Ishikawa (cell line): ENCODE measurements at regions not wholly inside any gene's neighbourhood (a gene's known extent, or its start where the extent isn't known, plus 50 kb on each side); places are given as distances from the start of the nearest gene placed in this dataset.

Experiments
- CEBPB ChIP-seq: IDR thresholded peaks from 2 replicates; pipeline ENCODE4 v1.6.1; 2012
- CREB1 ChIP-seq: IDR thresholded peaks from 2 replicates; pipeline ENCODE4 v1.6.1; 2012; ENCODE audit warnings: low read depth
- EGR1 ChIP-seq: IDR thresholded peaks from 2 replicates; pipeline ENCODE4 v1.6.1; 2012
- EP300 ChIP-seq: IDR thresholded peaks from 2 replicates; pipeline ENCODE4 v1.6.1; 2012; ENCODE audit warnings: borderline replicate concordance
- FOXM1 ChIP-seq: IDR thresholded peaks from 2 replicates; pipeline ENCODE4 v1.6.1; 2012; ENCODE audit warnings: low read depth, borderline replicate concordance
- NFIC ChIP-seq: IDR thresholded peaks from 2 replicates; pipeline ENCODE4 v1.6.1; 2012
- RAD21 ChIP-seq: IDR thresholded peaks from 2 replicates; pipeline ENCODE4 v1.6.1; 2012; ENCODE audit warnings: low read depth
- REST ChIP-seq: IDR thresholded peaks from 2 replicates; pipeline ENCODE4 v1.6.1; 2012; ENCODE audit warnings: low read depth, mild to moderate bottlenecking
- TAF1 ChIP-seq: IDR thresholded peaks from 2 replicates; pipeline ENCODE4 v1.6.1; 2012; ENCODE audit warnings: low read depth, mild to moderate bottlenecking
- TCF12 ChIP-seq: IDR thresholded peaks from 2 replicates; pipeline ENCODE4 v1.6.1; 2012; ENCODE audit warnings: low read depth
- TEAD4 ChIP-seq: IDR thresholded peaks from 2 replicates; pipeline ENCODE4 v1.6.1; 2012
- YY1 ChIP-seq: IDR thresholded peaks from 2 replicates; pipeline ENCODE4 v1.6.1; 2012; ENCODE audit warnings: low read depth
- ZBTB7A ChIP-seq: IDR thresholded peaks from 2 replicates; pipeline ENCODE4 v1.6.1; 2012; ENCODE audit warnings: low read depth
- TF ChIP-seq, protein P1 (sequence below): IDR thresholded peaks from 2 replicates; pipeline ENCODE4 v1.6.1; 2012

GRCh38 chr9:91122755-91123154, 239.0 kb downstream of the AUH start:
- TF ChIP-seq REST: no peak
- no peak for TF ChIP-seq TAF1

- no peak for TF ChIP-seq ZBTB7A
- no peak for TF ChIP-seq TEAD4
- TF ChIP-seq NFIC: no peak
- no peak for TF ChIP-seq REST
- TF ChIP-seq RAD21: no peak
- no peak for TF ChIP-seq YY1
- no peak for TF ChIP-seq FOXM1
- no peak for TF ChIP-seq EGR1
- no peak for TF ChIP-seq CREB1
- TF ChIP-seq TCF12: no peak
- no peak for TF ChIP-seq CEBPB
- TF ChIP-seq EP300: no peak
- no peak for TF ChIP-seq TAF1
Observed at GRCh38 chr9:91126761-91127445, 234.8 kb downstream of the AUH start.

- TF ChIP-seq EGR1: no peak
- no peak for TF ChIP-seq NFIC
- TF ChIP-seq TAF1: no peak
- no peak for TF ChIP-seq CREB1
- TF ChIP-seq EP300: no peak
- TF ChIP-seq RAD21: no peak
- TF ChIP-seq CEBPB: no peak
- TF ChIP-seq REST: no peak
- TF ChIP-seq ZBTB7A: no peak
Observed at GRCh38 chr9:91127653-91128052, 234.1 kb downstream of the AUH start.

DNA sequence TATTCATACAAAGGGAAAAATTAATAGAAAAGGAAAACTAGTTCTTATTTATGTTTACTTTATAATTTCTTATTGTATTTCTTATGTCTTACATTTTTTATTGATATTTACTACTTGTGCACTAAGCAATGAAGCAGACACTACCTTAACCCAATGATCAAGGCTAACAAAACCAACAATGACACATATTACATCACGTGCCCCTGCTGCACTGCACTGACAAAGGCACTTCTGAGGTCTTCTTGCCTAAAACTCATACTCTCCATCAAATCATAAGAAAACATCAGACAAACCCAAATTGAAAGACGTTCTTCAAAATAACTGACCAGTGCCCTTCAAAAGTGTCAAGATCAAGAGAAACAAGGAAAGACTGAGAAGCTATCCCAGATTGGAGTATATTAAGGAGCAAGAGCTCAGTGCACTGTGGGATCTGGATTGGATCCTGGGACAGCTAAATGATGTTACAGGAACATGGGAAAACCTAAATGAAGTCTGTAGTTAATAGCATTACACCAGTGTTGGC, 230.9 kb downstream of the AUH start:
- TF ChIP-seq TEAD4 (no peak), FOXM1 (no peak)

DNA sequence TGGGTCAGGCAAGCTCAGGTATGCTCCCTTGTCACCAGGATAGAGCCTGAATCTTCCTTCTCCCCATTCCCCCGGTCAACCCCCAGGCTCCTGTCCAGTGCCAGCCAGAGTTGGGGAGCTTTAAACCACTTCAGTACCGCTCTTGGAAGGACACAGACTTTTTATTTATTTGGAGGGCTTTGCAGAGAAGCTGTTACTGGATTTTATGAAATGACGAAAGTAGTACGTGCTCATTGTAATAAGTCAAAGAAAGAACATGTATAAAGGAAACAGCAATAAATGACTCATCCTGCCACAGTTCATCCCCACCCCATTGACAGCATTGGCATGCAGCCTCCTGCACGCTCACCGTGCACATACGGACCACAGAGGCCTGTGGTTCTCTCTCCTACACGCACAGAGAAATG, 230.3 kb downstream of the AUH start:
- no peak for TF ChIP-seq TAF1

DNA sequence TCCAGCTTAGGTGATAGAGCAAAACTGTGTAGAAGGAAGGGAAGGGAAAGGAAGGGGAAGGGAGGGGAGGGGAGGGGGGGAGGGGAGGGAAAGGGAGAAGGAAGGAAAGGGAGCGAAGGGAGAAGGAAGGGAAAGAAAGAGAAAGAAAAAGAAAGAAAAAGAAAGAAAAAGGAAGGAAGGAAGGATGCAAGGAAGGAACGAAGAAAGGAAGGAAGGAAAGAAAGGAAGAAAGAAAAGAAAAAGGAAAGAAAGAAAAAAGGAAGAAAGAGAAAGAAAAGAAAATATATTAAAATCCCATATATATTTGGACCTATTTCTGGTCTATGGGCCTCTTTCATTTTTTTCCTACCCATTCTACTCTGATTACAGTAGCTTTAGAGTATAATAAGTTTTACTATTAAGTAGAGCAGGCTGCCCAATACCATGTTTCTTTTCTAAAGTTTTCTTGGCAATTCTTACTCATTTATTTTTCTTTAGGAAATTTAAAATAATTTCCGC, 229.1 kb downstream of the AUH start:
- TF ChIP-seq EGR1: no peak
- TF ChIP-seq, protein P1, sequence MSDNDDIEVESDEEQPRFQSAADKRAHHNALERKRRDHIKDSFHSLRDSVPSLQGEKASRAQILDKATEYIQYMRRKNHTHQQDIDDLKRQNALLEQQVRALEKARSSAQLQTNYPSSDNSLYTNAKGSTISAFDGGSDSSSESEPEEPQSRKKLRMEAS: no peak
- TF ChIP-seq CREB1: no peak
- no peak for TF ChIP-seq NFIC
- TF ChIP-seq TAF1: no peak
- no peak for TF ChIP-seq CEBPB
- no peak for TF ChIP-seq YY1
- no peak for TF ChIP-seq REST
- no peak for TF ChIP-seq ZBTB7A
